HG02840 (cell line): ENCODE measurements at regions not wholly inside any gene's neighbourhood (a gene's known extent, or its start where the extent isn't known, plus 50 kb on each side); places are given as distances from the start of the nearest gene placed in this dataset.
"Not testable (repeated sequence)": the region's sequence is repeated elsewhere in the genome, so short reads cannot be mapped to it uniquely, and the experiment has no call there.

Experiments
- ATAC-seq: cut with Tn5 transposase; IDR thresholded peaks from one replicate; pipeline ENCODE4 v1.9.1; 2021; ENCODE audit warnings: mild to moderate bottlenecking, moderate library complexity, moderate number of reproducible peaks; ENCODE audit not compliant: unreplicated experiment, low FRiP score

DNA sequence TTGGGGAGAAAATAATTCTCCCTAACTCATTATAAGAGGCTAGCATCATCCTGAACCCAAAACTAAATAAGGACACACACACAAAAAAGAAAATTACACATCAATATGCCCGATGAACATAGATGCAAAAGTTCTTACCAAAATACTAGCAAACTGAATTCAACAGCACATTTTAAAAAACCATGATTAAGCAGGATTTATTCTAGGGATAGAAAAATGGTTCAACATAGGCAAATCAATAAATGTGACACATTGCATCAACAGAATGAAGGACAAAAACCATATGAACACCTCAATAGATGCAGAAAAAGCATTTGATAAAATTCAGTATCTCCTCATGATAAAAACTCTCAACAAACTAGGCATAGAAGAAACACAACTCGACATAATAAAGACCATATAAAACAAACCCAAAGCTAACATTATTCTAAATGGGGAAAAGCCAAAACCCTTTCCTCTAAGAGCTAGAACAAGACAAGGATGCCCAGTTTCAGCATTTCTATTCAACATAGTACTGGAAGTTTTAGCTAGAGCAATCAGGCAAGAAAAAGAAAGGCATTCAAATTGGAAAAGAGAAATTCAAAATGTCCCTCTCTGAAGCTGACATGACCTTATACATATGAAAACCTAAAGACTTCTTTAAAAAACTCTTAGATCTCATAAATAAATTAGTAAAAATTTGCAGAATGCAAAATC lies 200.9 kb downstream of the NKX6-1 start:
- ATAC-seq: no peak

DNA sequence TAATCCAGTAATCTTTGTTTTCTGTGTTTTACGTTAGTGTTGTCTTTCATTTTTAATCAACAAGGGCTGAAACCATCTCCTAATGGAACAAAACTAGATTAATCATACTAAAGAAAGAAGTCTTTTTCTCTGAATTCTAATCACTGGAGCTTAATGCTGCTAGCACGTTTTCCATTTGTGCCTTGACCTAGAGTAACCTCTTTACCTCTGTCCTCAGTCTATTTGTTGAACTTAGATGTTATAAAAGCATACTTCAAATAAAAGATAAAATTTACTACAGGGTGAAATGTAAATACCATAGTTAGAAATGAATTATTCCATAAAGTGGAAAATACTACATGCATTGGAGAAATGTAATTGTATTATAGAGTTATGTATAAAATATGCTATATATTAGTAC lies 207.1 kb downstream of the NKX6-1 start:
- no peak for ATAC-seq

DNA sequence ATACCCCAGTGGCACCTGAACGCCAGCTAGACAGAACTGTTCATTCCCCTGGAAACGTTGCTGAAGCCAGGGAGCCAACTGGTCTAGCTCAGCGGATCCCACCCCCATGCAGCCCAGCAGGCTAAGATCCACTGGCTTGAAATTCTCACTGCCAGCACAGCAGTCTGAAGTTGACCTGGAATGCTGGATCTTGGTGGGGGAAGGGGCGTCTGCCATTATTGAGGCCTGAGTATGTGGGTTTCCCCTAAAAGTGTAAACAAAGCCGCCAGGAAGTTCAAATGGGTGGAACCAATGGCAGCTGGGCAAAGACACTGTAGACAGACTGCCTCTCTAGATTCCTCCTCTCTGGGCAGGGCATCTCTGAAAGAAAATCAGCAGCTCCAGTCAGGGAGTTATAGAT lies 213.0 kb downstream of the NKX6-1 start:
- ATAC-seq: no peak

DNA sequence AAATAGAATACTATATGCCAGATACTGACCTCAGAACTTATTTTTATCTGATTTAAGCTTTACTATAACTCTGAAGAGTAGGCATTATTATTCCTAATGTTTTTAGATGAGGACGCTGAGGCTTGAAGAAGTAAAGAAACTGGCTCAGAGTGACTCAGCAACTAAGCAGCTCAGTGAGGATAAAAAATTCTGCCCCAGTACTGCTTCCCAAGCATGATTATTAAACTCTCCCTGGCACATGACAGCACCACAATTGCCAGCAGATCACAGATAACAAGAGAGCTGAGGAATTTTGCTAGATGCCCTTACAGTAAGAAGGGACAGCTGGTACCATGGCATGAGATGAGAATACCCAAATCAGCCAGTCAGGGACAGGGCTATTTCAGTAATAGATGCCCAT lies 219.4 kb downstream of the NKX6-1 start:
- ATAC-seq: no peak

DNA sequence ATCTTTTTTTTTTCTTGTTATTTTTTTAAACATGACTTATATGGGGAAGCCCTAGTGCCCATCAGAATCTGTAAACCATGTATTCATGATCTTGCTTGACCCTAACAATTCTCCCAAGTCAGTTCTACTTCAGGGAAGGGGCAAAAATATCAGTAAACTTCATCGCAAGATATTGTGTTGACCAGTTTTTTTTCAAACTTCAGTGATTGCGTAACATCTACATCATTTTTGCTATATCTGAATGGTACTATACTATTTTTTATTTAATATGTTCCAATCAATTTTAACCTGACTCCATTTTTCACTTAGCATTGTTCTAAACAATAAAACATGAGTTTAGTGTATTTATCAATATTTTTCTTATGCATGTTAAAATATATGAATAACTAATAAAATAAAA lies 221.2 kb downstream of the NKX6-1 start:
- no peak for ATAC-seq

DNA sequence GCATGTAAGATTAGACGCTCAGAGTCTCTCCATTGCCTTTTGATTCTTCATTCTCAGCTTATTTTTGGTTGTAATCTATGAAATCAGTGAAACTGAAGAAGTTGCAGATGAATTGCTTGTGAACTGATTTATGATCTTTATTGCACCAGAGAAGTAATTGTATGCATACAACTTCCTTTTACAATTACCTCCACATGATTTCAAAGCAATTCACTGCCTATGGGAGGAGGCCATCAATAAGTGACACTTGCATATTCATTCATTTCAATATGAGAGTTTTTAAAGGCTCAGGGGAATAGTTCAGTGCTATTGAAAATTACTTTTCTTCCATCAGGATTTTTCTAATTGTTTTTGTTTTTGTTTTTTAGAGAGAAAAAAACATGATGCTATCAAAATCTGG lies 222.3 kb downstream of the NKX6-1 start:
- ATAC-seq: no peak

DNA sequence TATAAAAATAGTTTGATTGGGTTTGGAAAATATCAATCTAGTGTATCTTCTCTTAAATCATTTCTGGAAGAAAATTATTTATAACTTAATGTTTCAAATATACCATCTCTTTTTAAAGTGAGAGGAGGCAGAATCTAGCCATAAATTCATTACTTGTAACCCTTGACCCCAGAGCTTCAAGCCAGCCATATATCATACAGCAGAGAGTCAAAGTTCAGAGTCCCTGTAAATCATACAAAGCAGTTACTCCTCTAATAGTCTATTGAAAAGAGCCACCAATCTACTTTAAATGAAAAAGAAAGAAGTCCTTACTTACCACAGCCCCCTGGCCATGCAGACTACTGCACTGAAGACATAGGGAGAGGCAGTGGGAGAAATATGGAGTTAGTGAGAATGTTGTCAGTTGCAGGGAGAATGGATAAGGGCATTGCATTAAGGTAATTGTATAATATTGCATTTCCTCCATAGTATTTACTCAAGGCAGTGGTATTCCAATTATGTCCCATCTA lies 229.5 kb downstream of the NKX6-1 start:
- no peak for ATAC-seq

DNA sequence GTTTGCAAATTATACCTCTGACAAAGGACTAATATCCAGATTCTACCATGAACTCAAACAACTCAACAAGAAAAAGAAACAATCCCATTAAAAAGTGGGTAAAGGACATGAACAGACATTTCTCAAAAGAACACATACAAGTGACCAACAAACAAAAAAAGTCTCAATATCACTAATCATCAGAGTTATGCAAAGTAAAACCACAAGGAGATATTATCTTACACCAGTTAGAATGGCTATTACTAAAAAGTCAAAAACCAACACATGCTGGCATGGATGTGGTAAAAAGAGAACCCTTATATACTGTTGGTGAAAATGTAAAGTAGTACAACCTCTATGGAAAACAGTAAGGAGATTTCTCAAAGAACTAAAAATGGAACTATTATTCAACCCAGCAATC lies 234.4 kb downstream of the NKX6-1 start:
- no peak for ATAC-seq

DNA sequence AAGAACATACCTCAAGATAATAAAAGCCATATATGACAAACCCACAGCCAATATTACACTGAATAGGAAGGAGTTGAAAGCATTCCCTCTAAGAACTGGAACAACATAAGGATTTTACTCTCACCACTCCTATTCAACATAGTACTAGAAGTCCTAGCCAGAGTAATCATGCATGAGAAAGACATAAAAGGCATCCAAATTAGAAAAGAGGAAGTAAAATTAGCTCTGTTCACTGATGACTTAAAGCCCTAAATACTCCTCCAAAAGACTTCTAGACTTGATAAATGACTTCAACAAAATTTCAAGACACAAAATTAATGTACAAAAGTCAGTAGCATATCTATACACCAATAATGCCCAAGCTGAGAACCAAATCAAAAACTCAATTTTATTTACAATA lies 235.7 kb downstream of the NKX6-1 start:
- ATAC-seq: no peak

DNA sequence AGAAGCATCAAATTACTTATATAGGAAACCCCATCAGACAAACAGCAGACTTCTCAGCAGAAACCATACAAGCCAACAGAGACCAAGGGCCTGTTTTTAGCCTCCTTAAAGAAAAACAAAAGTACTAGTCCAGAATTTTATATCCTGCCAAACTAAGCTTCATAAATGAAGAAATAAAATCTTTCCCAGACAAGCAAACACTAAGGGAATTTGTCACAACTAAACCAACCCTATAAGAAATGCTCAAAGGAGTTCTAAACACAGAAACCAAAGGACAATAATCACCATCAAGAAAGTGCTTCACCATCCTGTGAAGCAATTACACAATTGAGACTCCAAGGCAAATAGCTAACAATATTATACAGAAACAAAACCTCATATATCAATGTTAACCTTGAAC lies 238.6 kb downstream of the NKX6-1 start:
- ATAC-seq: no peak

DNA sequence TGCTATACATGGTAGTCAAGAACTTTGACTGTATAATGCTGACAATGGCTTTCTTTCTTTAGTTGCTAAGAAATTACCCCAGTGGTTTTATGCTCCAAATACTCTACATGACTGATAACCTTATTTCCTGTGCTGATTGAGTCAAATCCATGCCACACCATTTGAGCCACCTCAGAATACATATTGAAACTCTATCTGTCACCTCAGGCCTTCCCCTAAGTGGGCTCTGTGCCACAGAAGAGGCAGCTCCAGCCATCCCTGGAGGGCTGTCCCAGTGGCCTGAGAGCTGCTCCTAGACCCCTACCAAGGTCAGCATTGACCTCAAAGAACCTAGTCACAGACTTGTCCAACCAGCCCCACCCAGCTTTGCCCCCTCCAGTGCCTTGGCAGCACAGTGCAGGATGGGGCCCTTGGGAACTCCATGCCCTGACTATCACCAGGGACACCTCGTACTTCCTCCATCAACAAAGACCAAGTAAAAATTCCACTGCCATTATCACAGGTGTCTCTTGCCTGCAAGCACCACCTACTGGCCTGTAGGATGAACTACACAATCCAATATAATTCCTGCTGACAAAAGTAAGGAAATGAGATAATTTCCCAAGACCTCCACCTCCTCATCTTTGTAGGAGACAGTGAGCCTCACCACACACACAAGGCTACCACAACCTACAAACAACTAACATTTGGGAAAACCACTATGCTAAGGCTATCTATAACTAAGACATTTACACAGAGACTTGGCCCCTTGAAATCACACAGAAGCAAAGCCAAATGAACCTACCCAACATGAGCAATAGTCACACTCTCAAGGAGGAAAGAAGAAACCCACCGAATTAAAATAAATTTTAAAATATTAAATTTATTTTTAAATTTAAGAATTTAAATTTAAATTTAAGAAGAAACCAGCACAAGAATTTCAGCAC lies 239.9 kb downstream of the NKX6-1 start:
- ATAC-seq: peak; percentile 75

DNA sequence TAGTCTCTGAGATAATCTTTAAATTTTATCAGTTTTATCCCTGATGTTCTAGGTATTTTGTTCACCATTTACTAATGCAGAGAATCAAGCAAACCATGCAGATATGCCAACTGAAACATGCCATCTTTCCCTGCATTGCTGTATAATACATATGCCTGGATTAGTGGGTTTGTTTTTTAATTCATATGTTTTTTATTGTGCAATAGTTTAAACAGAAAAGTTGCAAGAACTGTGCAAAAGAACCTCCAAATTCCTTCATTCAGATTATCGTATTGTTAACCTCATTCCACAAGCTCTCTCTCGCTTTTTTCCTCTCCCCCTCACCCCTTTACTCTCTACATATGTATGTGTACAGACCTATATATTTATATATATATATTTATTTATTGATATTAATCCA lies 244.6 kb downstream of the NKX6-1 start:
- no peak for ATAC-seq

DNA sequence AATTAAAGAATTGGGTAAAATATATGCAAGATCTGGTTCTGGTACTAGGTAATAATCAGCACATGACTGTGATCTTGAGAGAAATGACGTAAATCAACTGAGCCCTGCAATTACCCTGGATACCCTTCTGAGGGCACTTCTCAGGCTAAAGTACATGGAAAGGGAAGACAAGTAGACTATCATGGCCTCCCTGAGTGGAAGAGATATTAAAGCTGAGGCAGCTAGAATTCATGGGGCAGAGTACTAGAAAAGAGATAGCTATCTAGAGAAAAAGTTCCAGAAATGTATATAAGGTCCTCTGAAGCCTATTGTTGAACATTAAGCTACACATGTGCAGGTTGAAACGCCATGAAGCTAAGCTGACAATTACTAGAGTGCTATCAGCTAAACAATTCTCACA lies 249.6 kb downstream of the NKX6-1 start:
- ATAC-seq: no peak

DNA sequence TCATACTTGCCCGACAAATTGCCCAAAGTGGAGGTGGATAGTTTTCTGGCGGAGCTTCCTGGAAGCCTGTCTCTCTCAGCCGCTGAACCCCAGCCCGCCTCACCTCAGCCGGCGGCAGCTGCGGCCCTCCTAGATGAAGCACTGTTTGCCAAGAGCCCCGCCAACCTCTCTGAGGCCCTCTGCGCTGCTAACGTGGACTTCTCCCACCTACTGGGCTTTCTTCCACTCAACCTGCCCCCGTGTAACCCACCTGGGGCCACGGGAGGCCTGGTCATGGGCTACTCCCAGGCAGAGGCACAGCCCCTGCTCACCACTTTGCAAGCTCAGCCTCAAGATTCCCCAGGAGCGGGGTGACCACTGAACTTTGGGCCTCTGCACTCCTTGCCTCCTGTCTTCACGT lies 254.1 kb downstream of the NKX6-1 start:
- ATAC-seq: not testable (repeated sequence)

DNA sequence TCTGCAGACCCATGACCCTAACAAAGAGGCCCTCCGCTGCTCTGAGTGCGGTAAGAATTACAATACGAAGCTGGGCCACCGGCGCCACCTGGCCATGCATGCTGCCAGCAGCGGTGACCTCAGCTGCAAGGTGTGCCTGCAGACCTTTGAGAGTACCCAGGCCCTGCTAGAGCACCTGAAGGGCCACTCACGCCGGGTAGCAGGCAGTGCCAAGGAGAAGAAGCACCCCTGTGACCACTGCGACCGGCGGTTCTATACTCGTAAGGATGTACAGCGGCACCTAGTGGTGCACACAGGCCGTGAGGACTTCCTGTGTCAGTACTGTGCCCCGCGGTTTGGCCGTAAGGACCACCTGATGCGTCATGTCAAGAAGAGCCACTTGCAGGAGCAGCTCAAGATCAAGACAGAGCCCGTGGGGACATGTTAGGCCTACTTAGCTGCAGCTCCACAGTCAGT lies 254.7 kb downstream of the NKX6-1 start:
- not testable (repeated sequence) for ATAC-seq

DNA sequence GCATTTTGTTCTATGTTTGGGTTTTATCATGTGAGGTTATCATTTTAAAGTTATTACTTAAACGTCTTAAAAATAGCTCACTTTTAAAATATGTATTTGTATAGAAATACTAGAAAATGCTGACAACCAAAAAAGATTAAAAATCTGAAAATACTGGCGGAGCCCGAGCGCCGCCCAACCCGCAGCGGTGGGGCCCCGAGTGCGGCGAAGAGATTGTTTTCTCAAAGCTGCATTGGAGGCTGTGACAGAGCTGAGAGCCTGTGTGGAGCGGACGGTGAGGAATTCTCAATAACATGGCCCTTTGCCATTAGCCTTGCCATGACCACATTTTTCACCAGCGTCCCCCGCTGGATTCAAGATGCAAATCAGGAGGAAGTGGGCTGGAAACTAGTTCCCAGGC lies 255.4 kb downstream of the NKX6-1 start:
- no peak for ATAC-seq

DNA sequence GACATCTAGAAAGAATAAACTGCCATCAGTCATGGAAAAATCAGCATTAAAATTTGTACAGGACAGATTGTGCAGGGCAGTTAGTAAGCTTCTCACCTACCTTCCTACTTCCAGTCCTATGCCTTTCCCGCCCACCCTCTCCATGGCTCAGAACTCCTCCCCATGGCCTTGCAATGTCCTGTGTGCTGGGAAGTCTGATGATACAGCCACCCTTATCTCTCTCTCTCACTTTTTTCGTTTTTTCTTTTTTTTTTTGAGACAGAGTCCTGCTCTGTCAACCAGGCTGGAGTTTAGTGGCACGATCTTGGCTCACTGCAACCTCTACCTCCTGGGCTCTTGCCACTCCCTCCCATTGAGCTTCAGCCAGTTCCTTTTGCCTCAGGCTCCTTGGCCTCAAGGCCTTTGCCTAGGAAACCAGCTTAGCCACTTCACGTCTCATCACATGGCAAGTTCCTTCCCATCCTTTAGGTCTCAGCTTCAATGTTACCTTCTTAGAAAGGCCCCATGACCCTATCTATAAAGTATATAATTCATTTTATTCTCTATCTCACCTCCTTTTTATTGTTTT lies 259.7 kb downstream of the NKX6-1 start:
- no peak for ATAC-seq

DNA sequence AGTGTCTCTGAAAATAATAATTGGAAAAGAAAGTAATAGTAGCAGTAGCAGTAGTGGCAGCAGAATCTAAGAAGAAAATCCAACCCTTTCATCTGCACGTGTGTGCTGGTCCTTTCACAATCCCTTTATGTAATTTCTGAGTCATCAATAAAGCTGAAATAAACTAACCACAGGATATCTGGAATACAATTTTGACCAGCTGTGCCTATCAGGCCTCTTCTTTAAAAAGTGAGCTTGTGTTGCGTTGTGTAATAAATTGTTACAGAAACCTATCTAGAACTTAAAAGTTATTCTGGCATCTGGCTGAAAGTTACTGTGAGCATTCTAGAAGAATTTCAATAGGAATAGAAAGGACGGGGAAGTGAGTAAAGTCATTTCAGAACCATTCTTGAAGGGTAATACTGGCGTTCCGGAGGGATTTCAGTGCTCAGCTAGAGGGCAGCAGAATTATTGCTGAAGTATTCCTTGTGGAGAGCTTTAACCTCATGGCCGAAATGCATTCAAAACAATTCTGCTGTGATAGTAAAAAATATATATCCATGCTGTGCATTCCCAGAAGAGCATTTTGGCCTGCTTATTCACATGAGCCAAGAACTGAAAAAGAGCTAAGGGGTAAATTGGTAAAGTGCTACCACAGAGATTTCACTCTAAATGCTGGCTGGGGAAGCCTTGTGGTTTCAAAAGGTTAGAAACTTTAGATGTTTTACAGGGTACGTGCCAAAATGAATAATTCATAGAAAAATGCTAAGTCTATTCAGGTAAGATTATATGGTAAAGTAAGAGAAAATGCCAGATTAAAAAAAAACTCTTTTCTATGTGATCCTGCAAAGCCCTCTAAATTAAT lies 260.6 kb downstream of the NKX6-1 start:
- no peak for ATAC-seq

DNA sequence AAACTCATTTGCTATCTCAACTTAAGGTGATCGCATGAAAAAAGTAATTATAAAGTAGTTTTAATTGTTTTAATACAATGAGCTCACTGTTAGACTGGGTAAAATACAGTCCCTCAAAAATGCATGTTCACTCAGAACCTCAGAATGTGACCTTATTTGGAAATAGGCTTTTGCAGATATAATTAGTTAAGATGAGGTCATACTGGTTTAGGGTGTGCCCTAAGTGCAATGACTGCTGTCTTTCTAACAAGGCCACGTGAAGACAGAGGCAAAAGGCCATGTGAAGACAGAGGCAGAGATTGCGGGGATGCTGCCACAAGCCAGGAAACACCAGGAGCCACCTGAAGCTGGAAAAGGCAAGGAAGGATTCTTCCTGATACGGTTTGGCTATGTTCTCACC lies 262.1 kb downstream of the NKX6-1 start:
- ATAC-seq: no peak
